OCI-LY3 (cell line): ENCODE measurements at regions not wholly inside any gene's neighbourhood (a gene's known extent, or its start where the extent isn't known, plus 50 kb on each side); places are given as distances from the start of the nearest gene placed in this dataset.

Experiments used
- EZH2phosphoT487 ChIP-seq: fragments of 200-600 bp; shearing (Covaris generic); IDR thresholded peaks from 2 replicates; pipeline ENCODE4 v1.6.1; 2018; ENCODE audit warnings: antibody characterized with exemption, mixed run types, low read depth
- TF ChIP-seq, protein P1 (sequence below): fragments of 200-600, 300-600 bp; sonication (generic); IDR thresholded peaks from 2 replicates; pipeline ENCODE4 v1.5.1; 2014; ENCODE audit warnings: antibody characterized with exemption, low read length, low read depth

DNA sequence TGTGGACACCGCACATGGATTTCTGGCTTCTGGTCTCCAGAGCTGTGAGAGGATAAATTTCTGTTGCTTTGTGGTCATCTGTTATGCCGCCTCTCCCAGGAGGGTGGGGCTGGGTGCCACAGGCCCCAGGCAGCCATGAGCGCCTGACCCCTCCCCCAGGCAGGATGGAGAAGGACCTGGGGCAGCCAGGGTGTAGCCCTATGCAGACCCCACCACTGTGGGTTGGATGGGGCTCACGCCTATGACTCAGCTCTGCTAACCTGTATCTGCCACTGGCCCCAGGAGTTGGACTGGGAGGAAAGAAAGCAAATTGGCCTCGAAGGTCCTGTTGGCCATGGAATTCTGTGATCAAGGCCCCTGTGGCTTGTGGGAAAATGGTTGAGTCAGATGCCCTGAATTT is 1351.1 kb downstream of the BRD1 start:
- TF ChIP-seq, protein P1, sequence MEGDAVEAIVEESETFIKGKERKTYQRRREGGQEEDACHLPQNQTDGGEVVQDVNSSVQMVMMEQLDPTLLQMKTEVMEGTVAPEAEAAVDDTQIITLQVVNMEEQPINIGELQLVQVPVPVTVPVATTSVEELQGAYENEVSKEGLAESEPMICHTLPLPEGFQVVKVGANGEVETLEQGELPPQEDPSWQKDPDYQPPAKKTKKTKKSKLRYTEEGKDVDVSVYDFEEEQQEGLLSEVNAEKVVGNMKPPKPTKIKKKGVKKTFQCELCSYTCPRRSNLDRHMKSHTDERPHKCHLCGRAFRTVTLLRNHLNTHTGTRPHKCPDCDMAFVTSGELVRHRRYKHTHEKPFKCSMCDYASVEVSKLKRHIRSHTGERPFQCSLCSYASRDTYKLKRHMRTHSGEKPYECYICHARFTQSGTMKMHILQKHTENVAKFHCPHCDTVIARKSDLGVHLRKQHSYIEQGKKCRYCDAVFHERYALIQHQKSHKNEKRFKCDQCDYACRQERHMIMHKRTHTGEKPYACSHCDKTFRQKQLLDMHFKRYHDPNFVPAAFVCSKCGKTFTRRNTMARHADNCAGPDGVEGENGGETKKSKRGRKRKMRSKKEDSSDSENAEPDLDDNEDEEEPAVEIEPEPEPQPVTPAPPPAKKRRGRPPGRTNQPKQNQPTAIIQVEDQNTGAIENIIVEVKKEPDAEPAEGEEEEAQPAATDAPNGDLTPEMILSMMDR: no peak
- no peak for TF ChIP-seq EZH2phosphoT487
